GF-D8 (cell line): ENCODE measurements at regions not wholly inside any gene's neighbourhood (a gene's known extent, or its start where the extent isn't known, plus 50 kb on each side); places are given as distances from the start of the nearest gene placed in this dataset.
"Not testable (repeated sequence)": the region's sequence is repeated elsewhere in the genome, so short reads cannot be mapped to it uniquely, and the experiment has no call there.

Experiments used
- DNase-seq: peaks from one replicate; lab custom pipeline; 2025; lab: John Stamatoyannopoulos, UW

DNA sequence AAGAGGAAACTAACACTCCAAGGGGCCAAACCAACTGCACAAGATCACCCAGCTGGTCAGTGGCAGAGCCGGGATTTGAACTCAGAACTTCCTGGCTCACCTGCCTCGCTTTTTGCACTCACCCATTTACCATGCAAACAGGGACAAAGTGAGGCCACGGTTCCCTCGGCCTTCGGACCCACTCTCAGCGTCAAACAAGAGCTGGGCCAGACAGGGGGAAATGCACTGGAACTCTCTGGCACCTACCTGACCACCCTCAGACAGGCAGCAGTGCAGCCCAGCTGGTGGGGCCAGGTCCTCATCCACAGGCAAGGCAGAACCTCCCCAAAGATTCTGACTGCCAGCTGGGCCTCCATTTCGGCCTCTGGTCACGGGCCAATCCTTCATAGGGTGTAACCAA lies 93.7 kb upstream of the SRSF6 start:
- no peak for DNase-seq

DNA sequence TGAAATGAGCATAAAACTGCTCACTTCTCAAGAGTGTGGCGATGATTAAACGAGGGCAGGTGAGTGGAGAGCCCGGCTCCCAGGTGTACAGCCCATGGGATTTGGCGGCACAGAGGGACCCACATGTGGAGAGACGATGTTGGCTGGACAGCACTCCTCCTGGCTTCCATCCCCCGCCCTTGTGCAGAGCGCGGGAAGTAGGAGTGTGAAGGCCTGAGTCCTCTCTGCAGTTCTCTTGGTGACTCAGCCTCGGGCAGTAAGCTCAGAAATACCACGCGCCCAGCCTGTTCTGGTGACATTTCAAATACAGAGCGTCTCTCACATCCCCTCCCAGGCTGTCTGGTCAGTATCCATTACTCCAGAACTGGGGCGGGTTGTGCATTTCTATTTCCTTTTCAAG lies 94.2 kb upstream of the SRSF6 start:
- no peak for DNase-seq

DNA sequence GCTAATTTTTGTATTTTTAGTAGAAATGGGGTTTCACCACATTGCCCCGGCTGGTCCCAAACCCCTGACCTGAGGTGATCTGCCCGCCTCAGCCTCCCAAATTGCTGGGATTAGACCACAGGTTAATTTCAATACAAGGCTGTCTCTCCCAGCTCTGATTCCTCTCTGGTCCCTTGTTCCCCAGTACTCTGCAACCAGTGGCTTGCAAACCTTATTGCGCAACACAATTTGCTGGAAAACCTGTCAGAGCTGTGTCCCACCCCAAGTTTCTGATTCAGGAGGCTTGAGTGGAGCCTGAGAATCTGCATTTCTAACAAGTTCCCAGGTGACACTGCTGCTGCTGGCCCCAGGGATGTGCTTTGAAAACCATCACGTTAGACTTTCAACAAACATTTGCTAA lies 96.2 kb upstream of the SRSF6 start:
- DNase-seq: no peak

DNA sequence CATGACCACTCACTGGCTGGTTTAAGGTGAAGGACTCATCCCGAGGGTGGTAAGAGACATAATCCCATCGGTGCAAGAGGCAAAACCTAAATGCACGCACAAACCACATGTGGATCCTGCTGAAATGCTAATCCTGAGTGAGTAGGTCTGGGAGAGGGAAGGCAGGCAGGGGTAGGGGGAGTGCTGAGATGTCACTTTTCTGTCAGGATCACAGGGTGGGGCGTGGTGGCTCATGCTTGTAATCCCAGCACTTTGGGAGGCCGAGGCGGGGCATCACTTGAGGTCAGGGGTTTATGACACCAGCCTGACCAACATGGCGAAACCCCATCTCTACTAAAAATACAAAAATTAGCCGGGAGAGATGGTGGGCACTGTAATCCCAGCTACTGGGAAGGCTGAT lies 97.7 kb upstream of the SRSF6 start:
- no peak for DNase-seq

DNA sequence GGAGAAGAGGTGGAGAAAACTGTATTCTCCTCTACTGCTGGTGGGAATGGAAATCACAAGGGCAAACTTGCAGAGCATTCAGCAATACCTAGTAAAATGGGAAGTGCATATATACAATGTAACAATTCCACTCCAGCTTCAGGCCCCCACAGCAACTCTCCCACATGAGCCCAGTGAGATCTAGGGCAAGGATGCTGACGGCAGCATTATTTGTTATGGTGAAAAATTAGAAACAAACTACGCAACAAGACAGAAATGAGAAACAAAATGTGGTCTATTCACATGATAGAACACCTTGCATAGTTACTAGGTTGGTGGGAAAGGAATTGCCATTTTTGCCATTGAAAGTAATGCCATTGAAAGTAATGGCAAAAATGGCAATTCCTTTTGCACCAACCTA lies 98.9 kb upstream of the SRSF6 start:
- no peak for DNase-seq

DNA sequence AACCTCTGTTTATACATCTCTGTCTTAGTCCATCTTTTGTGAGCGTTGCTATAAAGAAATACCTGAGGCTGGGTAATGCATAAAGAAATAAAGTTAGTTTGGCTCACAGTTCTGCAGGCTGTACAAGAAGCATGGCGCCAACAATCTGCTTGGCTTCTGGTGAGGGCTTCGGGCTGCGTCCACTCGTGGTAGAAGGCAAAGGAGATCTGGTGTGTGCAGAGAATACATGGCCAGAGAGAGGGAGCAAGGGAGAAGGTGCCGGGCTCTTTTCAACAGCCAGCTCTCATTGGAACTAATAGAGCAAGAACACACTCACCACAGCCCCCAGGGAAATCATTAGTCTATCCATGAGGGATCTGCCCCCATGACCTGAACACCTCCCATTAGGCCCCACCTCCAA lies 100.3 kb upstream of the SRSF6 start:
- DNase-seq: no peak

DNA sequence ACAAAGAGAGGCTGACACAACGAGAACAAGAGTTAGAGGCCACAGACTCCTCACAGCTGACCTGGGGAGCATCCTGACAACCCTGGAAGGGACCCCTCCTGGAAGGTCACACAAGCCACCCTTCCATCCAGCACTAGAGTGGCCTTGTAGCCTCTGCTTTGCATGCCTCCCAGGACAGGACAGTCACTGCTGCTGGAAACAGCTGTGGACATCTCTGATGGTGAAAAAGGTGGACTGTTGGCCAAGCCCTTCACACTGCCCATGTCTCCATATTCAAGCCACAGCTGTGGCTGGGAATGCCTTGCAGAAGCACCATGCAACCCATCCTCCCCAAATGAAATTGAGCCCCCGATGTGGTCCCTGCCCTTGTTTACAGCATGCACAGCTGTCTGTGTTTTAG lies 102.1 kb upstream of the SRSF6 start:
- DNase-seq: no peak

DNA sequence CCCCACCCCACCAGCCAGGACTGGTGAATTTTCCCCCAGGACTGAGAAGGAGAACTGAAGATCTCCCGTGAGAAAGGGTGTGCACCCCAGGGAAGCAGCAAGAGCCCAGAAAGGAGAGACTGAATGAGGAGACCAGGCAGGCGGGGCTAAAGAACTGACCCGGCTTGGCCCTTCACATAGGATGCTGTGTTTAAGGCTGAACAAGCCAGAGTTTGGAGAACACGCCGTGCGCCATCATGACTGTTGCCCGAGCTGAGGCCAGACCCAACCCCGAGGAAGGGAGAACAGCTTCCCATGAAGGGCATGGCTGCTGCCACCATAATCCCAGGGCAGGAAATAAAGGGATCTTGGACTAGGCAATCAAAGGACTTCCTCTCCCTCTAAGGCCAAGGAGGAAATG lies 104.7 kb upstream of the SRSF6 start:
- DNase-seq: no peak

DNA sequence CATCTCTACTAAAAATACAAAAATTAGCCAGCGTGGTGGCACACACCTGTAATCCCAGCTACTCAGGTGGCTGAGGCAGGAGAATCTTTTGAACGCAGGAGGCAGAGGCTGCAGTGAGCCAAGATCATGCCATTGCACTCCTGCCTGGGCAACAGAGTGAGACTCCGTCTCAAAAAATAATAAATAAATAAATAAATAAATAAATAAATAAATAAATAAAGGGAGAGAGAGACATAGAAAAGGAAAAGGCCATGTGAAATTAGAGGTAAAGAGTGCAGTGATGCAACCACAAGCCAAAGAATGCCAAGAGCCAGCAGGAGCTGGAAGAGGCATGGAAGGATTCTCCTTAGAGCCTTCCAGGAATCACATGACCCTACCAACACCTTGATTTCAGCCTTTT lies 107.0 kb upstream of the SRSF6 start:
- not testable (repeated sequence) for DNase-seq

DNA sequence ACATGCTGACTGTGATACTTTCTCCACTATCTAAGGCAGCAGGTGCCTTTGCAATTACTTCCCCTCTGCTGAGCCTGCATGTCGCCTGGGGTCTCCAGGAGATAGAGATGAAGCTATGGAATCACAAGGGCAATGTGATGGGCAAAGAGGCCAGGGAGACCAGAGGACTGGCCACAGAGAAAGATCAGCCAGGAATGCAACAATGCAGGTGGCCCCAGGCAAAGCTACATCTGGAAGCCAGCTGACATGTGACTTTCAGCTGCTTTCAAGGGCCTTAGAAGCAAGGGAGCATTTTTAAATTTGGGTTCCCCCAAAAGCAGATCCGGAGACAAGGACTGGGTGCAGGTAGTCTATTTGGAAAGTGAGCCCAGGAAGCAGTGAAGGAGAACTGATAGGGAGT lies 107.9 kb upstream of the SRSF6 start:
- DNase-seq: no peak

DNA sequence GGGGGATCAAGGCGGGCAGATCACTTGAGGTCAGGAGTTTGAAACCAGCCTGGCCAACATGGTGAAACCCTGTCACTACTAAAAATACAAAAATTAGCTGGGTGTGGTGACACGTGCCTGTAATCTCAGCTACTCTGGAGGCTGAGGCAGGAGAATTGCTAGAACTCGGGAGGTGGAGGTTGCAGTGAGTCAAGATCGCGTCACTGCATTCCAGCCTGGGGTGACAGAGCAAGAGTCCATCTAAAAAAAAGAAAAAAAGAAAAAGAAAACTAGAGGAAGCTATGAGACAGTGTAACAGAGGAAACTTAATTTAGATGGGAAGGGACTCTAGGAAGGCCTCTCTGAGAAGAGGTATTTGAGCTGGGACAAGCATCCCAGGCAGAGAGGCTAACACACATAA lies 109.9 kb upstream of the SRSF6 start:
- not testable (repeated sequence) for DNase-seq

DNA sequence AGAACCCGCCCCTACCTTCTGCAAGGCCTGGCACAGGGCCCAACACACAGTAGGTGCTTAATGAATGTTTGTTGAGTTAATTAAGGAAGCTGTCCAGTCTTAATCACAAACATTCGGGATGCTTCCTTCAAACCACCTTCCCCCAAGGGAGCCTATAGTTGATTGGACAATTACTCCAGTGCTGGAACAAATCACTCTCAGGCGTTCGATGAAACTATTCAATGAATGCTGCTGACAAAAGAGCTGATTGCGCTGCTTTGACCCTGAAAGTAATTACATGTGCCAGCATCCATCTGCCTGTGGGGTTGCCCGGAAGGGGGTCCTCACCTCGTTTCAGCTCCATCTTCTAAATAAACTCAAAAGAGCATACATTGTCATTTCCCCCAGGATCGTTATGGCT lies 112.0 kb upstream of the SRSF6 start:
- no peak for DNase-seq

DNA sequence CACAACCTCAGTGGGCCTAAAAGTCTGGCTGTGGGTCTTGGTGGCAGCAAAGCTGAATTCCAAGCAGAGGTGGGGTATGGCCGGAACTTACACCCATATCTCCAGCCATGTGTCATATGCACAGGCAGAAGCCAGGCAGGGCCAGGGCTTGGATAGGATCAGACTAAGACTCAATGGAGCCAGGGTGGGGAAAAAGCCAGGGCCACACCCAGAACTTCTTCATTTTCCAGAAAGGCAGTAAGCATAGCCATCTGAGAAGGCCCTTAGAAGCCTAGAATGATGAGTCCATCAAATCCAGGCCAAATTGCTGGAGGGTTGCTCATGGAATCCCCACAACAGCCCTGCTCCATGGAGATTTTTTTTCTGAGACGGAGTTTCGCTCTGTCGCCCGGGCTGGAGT lies 116.2 kb upstream of the SRSF6 start:
- no peak for DNase-seq

DNA sequence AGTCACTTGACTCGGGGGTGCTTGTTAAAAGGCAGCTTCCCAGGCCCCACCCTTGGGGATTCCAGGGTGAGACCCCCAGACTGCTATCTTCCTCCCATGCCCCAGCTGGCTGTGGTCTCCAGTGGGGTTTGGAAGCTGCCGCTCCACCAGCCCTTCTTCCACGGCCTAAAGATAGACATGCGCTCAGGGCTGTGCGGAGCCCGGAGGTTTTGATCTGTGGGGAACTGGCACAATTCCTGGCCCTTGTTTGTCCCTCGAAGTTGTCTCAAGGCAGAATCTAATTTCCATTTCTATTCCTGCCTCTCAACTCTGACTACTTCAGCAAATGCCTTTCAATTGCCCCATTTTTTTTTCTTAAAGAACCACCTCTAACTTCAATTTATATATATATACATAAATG lies 120.7 kb upstream of the SRSF6 start:
- no peak for DNase-seq

DNA sequence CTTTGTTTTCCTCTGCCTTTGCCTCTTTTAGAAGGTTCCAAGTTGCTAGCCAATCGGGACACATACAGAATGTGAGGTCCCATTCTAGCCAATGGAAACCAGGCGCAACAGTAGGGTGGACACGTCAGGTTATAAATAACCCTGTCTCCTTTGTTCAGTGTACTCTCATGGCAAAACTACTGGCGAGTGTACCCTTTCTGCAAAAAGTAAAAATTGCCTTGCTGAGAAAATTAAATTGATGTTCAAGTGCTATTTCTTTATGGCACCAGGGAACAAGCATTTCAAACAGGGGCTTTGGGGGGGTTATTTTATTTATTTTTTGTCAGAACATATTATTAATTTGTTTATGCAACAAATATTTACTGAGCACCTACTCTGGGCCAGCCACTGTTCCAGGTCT lies 123.6 kb upstream of the SRSF6 start:
- DNase-seq: no peak

DNA sequence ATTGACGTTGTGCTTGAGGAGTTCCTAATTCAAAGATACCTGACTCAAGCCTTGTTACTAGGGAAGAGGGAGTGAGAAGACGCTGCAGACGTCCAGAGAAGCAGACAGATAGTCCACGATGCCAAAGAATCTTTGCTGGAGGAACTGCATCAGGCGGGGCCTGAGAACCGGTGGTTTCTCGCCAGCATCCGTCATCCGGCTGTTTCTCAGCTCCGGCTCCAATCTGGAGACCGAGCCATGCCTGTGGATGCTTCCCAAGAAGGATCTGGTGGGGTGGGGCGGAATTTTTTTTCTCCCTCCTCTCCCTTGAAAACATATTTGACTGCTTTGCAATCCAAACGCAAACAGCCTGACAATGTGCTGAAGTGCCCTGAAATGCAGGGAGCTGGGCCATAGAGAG lies 125.8 kb upstream of the SRSF6 start:
- DNase-seq: no peak

DNA sequence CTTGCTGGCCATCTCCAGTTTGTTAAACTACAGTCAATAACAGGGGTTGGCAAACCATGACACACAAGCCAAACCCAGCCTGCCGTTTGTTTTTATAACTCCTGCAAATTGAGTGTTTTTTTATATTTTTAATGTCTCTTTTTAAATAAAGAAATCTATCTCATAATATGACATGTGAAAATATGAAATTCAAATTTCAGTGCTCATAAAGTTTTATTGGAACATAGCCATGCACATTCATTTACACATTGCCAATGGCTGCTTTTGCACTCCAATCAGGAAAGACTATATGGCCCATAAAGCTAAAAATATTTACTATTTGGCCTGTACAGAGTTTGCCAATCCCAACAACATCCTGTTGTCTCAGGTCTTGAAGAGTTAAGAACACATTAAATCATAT lies 129.0 kb upstream of the SRSF6 start:
- no peak for DNase-seq

DNA sequence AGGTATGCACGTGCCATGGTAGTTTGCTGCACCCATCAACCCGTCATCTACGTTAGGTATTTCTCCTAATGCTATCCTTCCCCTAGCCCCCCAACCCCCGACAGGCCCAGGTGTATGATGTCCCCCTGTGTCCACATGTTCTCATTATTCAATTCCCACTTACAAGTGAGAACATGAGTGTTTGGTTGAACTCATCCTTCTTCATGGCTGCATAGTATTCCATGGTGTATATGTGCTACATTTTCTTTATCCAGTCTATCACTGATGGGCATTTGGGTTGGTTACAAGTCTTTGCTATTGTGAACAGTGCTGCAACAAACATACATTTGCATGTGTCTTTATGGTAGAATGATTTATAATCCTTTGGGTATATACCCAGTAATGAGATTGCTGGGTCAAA lies 130.5 kb upstream of the SRSF6 start:
- not testable (repeated sequence) for DNase-seq

DNA sequence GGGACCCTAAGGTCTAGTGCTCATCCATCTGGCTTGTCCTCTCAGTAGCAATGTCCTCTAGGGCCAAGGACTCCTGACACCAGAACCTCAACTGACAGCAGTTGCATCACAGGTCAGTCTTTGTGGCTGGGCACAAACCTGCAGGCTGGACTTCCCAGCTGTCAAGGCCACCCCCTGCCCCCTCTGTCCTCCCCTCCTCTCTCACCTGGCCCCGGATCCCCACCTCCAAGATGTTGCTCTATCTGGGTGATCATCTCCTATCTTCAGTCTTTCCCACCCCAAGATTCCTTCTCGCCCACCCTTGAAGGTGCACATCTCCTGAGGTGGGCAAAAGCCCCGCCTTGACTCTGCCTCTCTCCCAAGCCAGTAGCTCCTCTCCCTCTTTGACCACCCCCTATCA lies 131.8 kb upstream of the SRSF6 start:
- no peak for DNase-seq

DNA sequence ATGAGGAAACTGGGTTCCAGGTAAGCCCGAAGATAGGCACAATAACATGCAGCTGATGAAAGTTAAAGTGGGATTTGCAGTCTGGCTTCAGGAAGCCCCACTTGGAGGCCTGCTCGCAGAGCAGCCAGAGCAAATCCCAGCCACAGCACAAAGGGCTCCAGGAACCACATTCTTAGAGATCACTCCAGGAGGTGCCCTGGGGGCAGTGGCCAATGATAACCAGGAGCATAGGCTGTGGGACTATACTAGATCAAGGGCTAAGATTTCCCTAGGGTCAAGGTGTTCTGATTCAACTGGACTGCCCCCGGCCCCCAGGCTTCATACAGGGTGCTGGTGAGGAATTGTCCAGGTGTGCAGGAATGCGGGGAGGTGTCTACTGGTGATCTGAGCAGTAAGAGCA lies 133.9 kb upstream of the PTPRT start:
- DNase-seq: no peak

DNA sequence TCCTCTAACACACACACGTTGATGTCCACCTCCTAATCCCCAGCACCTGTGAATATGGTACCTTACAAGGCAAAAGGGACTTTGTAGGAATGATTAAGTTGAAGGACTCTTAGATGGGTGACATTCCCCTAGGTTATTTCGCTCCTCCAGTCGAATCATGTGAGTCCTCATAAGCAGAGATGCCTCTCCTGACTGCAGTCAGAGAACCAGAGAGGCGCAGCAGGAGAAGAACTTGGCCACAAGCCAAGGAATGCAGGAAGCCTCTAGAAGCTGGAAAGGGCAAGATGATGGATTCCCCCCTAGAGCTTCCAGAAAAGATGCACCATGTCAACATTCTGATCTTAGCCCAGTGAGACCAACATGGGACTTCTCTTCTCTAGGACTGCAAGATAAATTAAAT lies 133.1 kb upstream of the PTPRT start:
- no peak for DNase-seq

DNA sequence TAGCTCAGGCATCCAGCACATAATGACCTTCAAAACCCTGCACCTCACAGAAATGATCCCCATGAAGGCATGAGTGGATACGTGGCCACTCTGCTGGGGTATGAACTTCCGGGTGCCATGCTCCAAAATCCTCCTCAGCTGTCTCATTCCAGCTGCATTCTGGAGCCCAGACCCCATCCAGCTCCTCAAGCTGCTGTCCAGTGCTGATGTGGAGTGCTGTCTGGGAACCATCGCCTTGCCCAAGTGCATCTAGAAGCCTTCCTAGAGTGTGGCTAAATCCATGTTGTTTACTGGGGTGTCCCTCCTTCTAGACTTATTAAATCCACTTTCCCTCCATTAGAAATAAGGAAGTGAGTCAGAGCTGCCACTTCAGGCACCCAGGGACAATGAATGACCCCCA lies 130.8 kb upstream of the PTPRT start:
- DNase-seq: no peak

DNA sequence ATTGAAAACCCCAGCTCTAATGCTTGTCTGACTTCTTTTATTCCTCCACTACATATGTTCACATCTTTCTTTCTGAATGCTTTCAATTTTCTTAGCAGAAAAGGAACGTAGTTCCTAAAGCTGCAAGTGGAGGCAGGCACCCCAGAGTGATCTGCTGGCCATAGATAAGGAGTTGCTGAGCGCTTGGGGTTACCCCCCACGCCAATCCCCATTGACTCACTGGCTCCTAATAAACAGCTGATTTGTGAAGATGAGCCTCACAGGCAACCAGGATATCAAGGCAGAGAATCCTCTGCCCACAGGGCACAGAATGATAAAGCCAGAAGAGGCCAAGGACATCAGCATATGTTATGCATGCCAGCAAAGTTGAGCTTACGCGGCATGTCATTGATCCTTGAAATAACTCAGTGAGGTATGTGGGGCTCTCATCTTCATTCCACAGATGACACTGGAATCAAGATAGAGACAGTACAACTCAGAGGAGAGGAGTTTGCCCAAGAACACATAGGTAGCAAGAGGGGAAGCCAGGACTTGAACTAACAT lies 129.1 kb upstream of the PTPRT start:
- no peak for DNase-seq

DNA sequence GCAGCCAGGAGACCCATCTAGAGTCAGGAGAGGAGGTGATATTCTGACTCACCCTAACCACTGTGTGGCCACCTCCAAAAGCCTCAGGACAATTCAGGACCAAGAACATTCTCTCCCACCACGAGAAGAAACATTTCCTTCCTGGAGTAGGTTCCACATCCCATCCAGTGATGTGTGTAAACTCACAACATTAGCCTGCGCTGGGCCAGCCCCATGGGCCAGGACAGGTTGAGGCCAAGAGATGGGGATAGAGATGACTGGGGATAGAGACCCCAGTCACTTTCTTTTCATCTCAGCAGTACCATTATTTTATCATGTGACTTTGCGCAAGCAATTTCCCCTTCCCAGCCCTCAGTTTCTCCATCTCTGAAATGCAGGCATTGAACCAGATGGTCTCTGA lies 126.6 kb upstream of the PTPRT start:
- DNase-seq: no peak

DNA sequence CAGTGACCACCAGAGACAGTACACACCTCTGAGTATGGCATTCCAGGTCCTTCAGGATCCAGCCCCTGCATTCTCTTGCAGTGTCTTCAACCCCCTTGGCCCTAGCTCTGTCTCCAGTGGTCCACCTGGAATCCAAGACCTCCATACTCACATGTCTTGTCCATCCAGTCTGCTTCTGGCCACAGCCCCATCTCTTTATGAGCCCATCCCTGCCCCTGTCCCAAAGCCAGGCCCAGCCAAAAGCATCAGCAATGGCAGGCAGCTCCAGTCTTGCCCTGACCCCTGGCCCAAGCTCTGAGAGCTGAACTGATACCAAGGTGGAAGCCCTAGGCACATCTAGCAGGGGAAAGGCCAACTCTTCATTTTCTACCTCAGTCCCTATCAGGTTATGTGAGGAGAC lies 119.6 kb upstream of the PTPRT start:
- no peak for DNase-seq
